ENCODE measurements at regions not wholly inside any gene's neighbourhood (a gene's known extent, or its start where the extent isn't known, plus 50 kb on each side); places are given as distances from the start of the nearest gene placed in this dataset.

GRCh38 chr1:199759268-199759730 is 268.2 kb upstream of the NR5A2 start:
- Histone ChIP-seq H3K27ac (ENCODE audit: low read depth in 2 of 2, low read length in 2 of 2) (no peak overlapping the region), H3K27me3 (ENCODE audit: control insufficient read depth in 2 of 2, insufficient read depth in 2 of 2, low read length in 2 of 2) (no peaks in the 10 kb centered on the region), H3K4me1 (ENCODE audit: control insufficient read depth in 2 of 2, insufficient read depth in 2 of 2, low read length in 2 of 2) (no peaks in the 10 kb centered on the region), H3K36me3 (ENCODE audit: control insufficient read depth in 2 of 2, insufficient read depth in 2 of 2, low read length in 2 of 2) (no peaks in the 10 kb centered on the region), H3K9me3 (ENCODE audit: control insufficient read depth in 2 of 2, low read length in 2 of 2) (no peaks in the 10 kb centered on the region), H3K4me3 (ENCODE audit: low read length in 2 of 2) (no peak overlapping the region), H3K9ac (ENCODE audit: low read depth in 1 of 2, low read length in 2 of 2) (no peak overlapping the region)

GRCh38 chr1:199762572-199762971 is 264.9 kb upstream of the NR5A2 start:
- Histone ChIP-seq H3K36me3 (ENCODE audit: control insufficient read depth in 2 of 2, insufficient read depth in 2 of 2, low read length in 2 of 2) (no peaks in the 10 kb centered on the region), H3K9me3 (ENCODE audit: control insufficient read depth in 2 of 2, low read length in 2 of 2) (peaks cover 0 to 4% of the 10 kb centered on the region in 2 donors), H3K27ac (ENCODE audit: low read depth in 2 of 2, low read length in 2 of 2) (no peak overlapping the region), H3K4me1 (ENCODE audit: control insufficient read depth in 2 of 2, insufficient read depth in 2 of 2, low read length in 2 of 2) (no peaks in the 10 kb centered on the region), H3K27me3 (ENCODE audit: control insufficient read depth in 2 of 2, insufficient read depth in 2 of 2, low read length in 2 of 2) (no peaks in the 10 kb centered on the region), H3K4me3 (ENCODE audit: low read length in 2 of 2) (no peak overlapping the region), H3K9ac (ENCODE audit: low read depth in 1 of 2, low read length in 2 of 2) (no peak overlapping the region)

DNA sequence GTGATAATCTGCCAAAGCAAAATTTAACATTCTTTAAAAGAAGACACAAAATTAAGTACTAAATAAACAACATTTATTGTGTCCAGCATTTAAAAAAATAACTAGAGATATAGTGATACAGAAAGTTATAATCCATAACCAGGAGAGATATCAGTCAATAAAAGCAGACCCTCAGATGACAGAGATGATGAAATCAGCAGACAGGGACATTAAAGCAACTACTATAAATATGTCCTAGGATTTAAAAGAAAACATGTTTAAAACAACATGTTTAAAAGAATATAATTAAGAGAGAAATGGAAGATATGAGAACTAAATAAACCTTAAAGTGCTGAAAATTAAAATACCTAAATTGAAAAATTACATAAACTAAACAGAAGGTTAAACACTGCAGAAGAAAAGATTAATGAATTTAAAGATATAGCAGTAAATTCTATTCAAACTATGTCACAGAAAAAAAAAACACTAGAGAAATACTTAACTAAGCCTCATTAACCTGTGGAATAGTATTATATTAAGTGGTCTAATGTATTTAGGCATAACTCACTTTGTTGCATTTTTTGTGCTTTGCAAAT is 261.2 kb upstream of the NR5A2 start:
- H3K9ac ChIP-seq (ENCODE audit: low read depth in 1 of 2, low read length in 2 of 2): no peak overlapping the region
- H3K9me3 ChIP-seq (ENCODE audit: control insufficient read depth in 2 of 2, low read length in 2 of 2): peaks cover 0 to 4% of the 10 kb centered on the region in 2 donors
- H3K4me1 ChIP-seq (ENCODE audit: control insufficient read depth in 2 of 2, insufficient read depth in 2 of 2, low read length in 2 of 2): no peaks in the 10 kb centered on the region
- no peak overlapping the region for H3K4me3 ChIP-seq (ENCODE audit: low read length in 2 of 2)
- H3K27me3 ChIP-seq (ENCODE audit: control insufficient read depth in 2 of 2, insufficient read depth in 2 of 2, low read length in 2 of 2): no peaks in the 10 kb centered on the region
- H3K27ac ChIP-seq (ENCODE audit: low read depth in 2 of 2, low read length in 2 of 2): no peak overlapping the region
- H3K36me3 ChIP-seq (ENCODE audit: control insufficient read depth in 2 of 2, insufficient read depth in 2 of 2, low read length in 2 of 2): no peaks in the 10 kb centered on the region

DNA sequence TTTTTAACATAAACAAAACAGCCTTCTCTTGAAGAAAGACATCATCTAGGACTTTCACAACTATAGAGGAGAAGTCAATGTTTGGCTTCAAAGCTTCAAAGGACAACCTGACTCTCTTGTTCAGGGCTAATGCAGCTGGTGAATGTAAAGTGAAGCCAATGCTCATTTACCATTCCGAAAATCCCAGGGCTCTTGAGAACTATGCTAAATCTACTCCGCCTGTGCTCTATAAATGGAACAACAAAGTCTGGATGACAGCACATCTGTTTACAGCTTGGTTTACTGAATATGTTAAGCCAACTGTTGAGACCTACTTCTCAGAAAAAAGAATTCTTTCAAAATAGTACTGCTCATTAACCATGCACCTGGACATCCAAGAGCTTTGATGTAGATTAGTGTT is 259.8 kb upstream of the NR5A2 start:
- Histone ChIP-seq H3K4me3 (ENCODE audit: low read length in 2 of 2) (no peak overlapping the region), H3K9ac (ENCODE audit: low read depth in 1 of 2, low read length in 2 of 2) (no peak overlapping the region), H3K4me1 (ENCODE audit: control insufficient read depth in 2 of 2, insufficient read depth in 2 of 2, low read length in 2 of 2) (no peaks in the 10 kb centered on the region), H3K9me3 (ENCODE audit: control insufficient read depth in 2 of 2, low read length in 2 of 2) (peaks cover 0 to 4% of the 10 kb centered on the region in 2 donors), H3K36me3 (ENCODE audit: control insufficient read depth in 2 of 2, insufficient read depth in 2 of 2, low read length in 2 of 2) (no peaks in the 10 kb centered on the region), H3K27ac (ENCODE audit: low read depth in 2 of 2, low read length in 2 of 2) (no peak overlapping the region), H3K27me3 (ENCODE audit: control insufficient read depth in 2 of 2, insufficient read depth in 2 of 2, low read length in 2 of 2) (no peaks in the 10 kb centered on the region)

GRCh38 chr1:199774433-199775089 is 252.9 kb upstream of the NR5A2 start:
- Histone ChIP-seq H3K4me1 (ENCODE audit: control insufficient read depth in 2 of 2, insufficient read depth in 2 of 2, low read length in 2 of 2) (no peaks in the 10 kb centered on the region), H3K4me3 (ENCODE audit: low read length in 2 of 2) (no peak overlapping the region), H3K27ac (ENCODE audit: low read depth in 2 of 2, low read length in 2 of 2) (no peak overlapping the region), H3K36me3 (ENCODE audit: control insufficient read depth in 2 of 2, insufficient read depth in 2 of 2, low read length in 2 of 2) (no peaks in the 10 kb centered on the region), H3K9ac (ENCODE audit: low read depth in 1 of 2, low read length in 2 of 2) (no peak overlapping the region), H3K27me3 (ENCODE audit: control insufficient read depth in 2 of 2, insufficient read depth in 2 of 2, low read length in 2 of 2) (no peaks in the 10 kb centered on the region), H3K9me3 (ENCODE audit: control insufficient read depth in 2 of 2, low read length in 2 of 2) (no peaks in the 10 kb centered on the region)

GRCh38 chr1:199776768-199777497 is 250.6 kb upstream of the NR5A2 start:
- no peak overlapping the region for H3K4me3 ChIP-seq (ENCODE audit: low read length in 2 of 2)
- H3K27ac ChIP-seq (ENCODE audit: low read depth in 2 of 2, low read length in 2 of 2): no peak overlapping the region
- H3K4me1 ChIP-seq (ENCODE audit: control insufficient read depth in 2 of 2, insufficient read depth in 2 of 2, low read length in 2 of 2): no peaks in the 10 kb centered on the region
- no peaks in the 10 kb centered on the region for H3K36me3 ChIP-seq (ENCODE audit: control insufficient read depth in 2 of 2, insufficient read depth in 2 of 2, low read length in 2 of 2)
- H3K9ac ChIP-seq (ENCODE audit: low read depth in 1 of 2, low read length in 2 of 2): no peak overlapping the region
- no peaks in the 10 kb centered on the region for H3K27me3 ChIP-seq (ENCODE audit: control insufficient read depth in 2 of 2, insufficient read depth in 2 of 2, low read length in 2 of 2)
- H3K9me3 ChIP-seq (ENCODE audit: control insufficient read depth in 2 of 2, low read length in 2 of 2): no peaks in the 10 kb centered on the region

GRCh38 chr1:199778324-199778955 is 249.1 kb upstream of the NR5A2 start:
- no peak overlapping the region for H3K27ac ChIP-seq (ENCODE audit: low read depth in 2 of 2, low read length in 2 of 2)
- H3K9me3 ChIP-seq (ENCODE audit: control insufficient read depth in 2 of 2, low read length in 2 of 2): no peaks in the 10 kb centered on the region
- H3K4me3 ChIP-seq (ENCODE audit: low read length in 2 of 2): no peak overlapping the region
- no peak overlapping the region for H3K9ac ChIP-seq (ENCODE audit: low read depth in 1 of 2, low read length in 2 of 2)
- no peaks in the 10 kb centered on the region for H3K27me3 ChIP-seq (ENCODE audit: control insufficient read depth in 2 of 2, insufficient read depth in 2 of 2, low read length in 2 of 2)
- no peaks in the 10 kb centered on the region for H3K4me1 ChIP-seq (ENCODE audit: control insufficient read depth in 2 of 2, insufficient read depth in 2 of 2, low read length in 2 of 2)
- H3K36me3 ChIP-seq (ENCODE audit: control insufficient read depth in 2 of 2, insufficient read depth in 2 of 2, low read length in 2 of 2): no peaks in the 10 kb centered on the region

DNA sequence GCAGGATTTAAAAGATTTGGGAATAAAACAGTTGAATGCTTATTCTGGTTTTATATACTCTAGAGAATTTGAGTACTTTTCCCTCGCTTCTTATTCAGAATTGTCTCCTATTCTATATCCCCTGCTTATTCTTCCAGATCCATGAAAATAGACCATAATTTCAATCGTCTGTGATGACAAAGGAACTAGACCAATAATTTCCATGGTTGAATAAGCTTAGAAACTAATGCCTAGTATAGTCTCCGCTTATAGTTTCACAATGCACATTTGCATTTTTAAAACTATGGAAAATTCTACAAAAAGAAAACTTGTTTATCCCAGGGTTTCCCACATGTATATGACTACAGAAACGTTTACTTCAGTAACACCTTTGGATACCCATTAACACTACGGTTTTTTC is 247.4 kb upstream of the NR5A2 start:
- no peak overlapping the region for H3K27ac ChIP-seq (ENCODE audit: low read depth in 2 of 2, low read length in 2 of 2)

GRCh38 chr1:199780948-199781670 is 246.4 kb upstream of the NR5A2 start:
- H3K4me1 ChIP-seq (ENCODE audit: control insufficient read depth in 2 of 2, insufficient read depth in 2 of 2, low read length in 2 of 2): no peaks in the 10 kb centered on the region
- no peaks in the 10 kb centered on the region for H3K27me3 ChIP-seq (ENCODE audit: control insufficient read depth in 2 of 2, insufficient read depth in 2 of 2, low read length in 2 of 2)
- H3K27ac ChIP-seq (ENCODE audit: low read depth in 2 of 2, low read length in 2 of 2): no peak overlapping the region
- no peaks in the 10 kb centered on the region for H3K36me3 ChIP-seq (ENCODE audit: control insufficient read depth in 2 of 2, insufficient read depth in 2 of 2, low read length in 2 of 2)
- H3K9me3 ChIP-seq (ENCODE audit: control insufficient read depth in 2 of 2, low read length in 2 of 2): no peaks in the 10 kb centered on the region
- no peak overlapping the region for H3K9ac ChIP-seq (ENCODE audit: low read depth in 1 of 2, low read length in 2 of 2)
- no peak overlapping the region for H3K4me3 ChIP-seq (ENCODE audit: low read length in 2 of 2)

More for the DNA sequence above, 247.4 kb upstream of the NR5A2 start:
- no peaks in the 10 kb centered on the region for H3K27me3 ChIP-seq (ENCODE audit: control insufficient read depth in 2 of 2, insufficient read depth in 2 of 2, low read length in 2 of 2)
- no peaks in the 10 kb centered on the region for H3K4me1 ChIP-seq (ENCODE audit: control insufficient read depth in 2 of 2, insufficient read depth in 2 of 2, low read length in 2 of 2)
- no peaks in the 10 kb centered on the region for H3K36me3 ChIP-seq (ENCODE audit: control insufficient read depth in 2 of 2, insufficient read depth in 2 of 2, low read length in 2 of 2)
- no peak overlapping the region for H3K4me3 ChIP-seq (ENCODE audit: low read length in 2 of 2)
- H3K9me3 ChIP-seq (ENCODE audit: control insufficient read depth in 2 of 2, low read length in 2 of 2): no peaks in the 10 kb centered on the region
- no peak overlapping the region for H3K9ac ChIP-seq (ENCODE audit: low read depth in 1 of 2, low read length in 2 of 2)

Data from mucosa of rectum (tissue), 2 donors.